ENCODE measurements at regions not wholly inside any gene's neighbourhood (a gene's known extent, or its start where the extent isn't known, plus 50 kb on each side); places are given as distances from the start of the nearest gene placed in this dataset.

- no peak overlapping the region for H3K4me3 ChIP-seq
- H3K4me1 ChIP-seq (ENCODE audit: control insufficient read depth in 1 of 2, low read depth in 2 of 2), result no peaks in the 10 kb centered on the region
- no peaks in the 10 kb centered on the region for H3K9me3 ChIP-seq
- DNase-seq (ENCODE audit: low spot score) (no peak), ATAC-seq (ENCODE audit: insufficient number of reproducible peaks, low FRiP score, low read depth) (no peak)
- no peak overlapping the region for H3K27ac ChIP-seq
- no peaks in the 10 kb centered on the region for H3K27me3 ChIP-seq (replicated peaks; ENCODE audit: insufficient read depth)
- TF ChIP-seq, protein P1, sequence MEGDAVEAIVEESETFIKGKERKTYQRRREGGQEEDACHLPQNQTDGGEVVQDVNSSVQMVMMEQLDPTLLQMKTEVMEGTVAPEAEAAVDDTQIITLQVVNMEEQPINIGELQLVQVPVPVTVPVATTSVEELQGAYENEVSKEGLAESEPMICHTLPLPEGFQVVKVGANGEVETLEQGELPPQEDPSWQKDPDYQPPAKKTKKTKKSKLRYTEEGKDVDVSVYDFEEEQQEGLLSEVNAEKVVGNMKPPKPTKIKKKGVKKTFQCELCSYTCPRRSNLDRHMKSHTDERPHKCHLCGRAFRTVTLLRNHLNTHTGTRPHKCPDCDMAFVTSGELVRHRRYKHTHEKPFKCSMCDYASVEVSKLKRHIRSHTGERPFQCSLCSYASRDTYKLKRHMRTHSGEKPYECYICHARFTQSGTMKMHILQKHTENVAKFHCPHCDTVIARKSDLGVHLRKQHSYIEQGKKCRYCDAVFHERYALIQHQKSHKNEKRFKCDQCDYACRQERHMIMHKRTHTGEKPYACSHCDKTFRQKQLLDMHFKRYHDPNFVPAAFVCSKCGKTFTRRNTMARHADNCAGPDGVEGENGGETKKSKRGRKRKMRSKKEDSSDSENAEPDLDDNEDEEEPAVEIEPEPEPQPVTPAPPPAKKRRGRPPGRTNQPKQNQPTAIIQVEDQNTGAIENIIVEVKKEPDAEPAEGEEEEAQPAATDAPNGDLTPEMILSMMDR (IDR thresholded peaks at IDR 0.05), result no peak
- H3K36me3 ChIP-seq, result no peaks in the 10 kb centered on the region
These were observed 56.6 kb upstream of the C4orf54 start for GRCh38 chr4:99714179-99714578.

- H3K27ac ChIP-seq, result no peak overlapping the region
- H3K36me3 ChIP-seq, result no peaks in the 10 kb centered on the region
- H3K4me3 ChIP-seq, result no peak overlapping the region
- no peak for DNase-seq (ENCODE audit: low spot score)
- no peak for ATAC-seq (ENCODE audit: insufficient number of reproducible peaks, low FRiP score, low read depth)
- H3K27me3 ChIP-seq (replicated peaks; ENCODE audit: insufficient read depth), result no peaks in the 10 kb centered on the region
- H3K9me3 ChIP-seq, result no peaks in the 10 kb centered on the region
- H3K4me1 ChIP-seq (ENCODE audit: control insufficient read depth in 1 of 2, low read depth in 2 of 2), result no peaks in the 10 kb centered on the region
- TF ChIP-seq, protein P1 (IDR thresholded peaks at IDR 0.05), result no peak
These were observed 54.9 kb upstream of the C4orf54 start for GRCh38 chr4:99712530-99712929.

DNA sequence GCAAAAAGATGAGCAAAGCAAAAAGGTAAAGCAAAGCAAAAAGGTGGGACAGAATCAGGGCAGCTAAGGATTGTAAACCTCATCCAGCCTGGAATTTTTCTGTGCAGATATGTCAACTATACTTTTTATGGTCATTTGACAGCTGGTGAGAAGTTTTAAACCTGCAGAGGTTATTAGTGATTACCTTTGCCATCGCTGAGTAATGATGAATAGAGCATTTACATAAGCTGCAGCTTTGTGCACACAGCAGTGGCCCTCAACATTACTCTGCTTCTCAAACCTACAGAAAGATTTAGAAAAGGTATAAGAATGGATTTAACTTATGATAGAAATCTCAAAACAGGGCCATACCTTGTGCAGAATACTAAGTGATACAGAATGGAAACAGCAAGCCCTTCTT lies 54.5 kb upstream of the C4orf54 start:
- no peaks in the 10 kb centered on the region for H3K4me1 ChIP-seq (ENCODE audit: control insufficient read depth in 1 of 2, low read depth in 2 of 2)
- DNase-seq (ENCODE audit: low spot score) (no peak), ATAC-seq (ENCODE audit: insufficient number of reproducible peaks, low FRiP score, low read depth) (no peak)
- no peaks in the 10 kb centered on the region for H3K27me3 ChIP-seq (replicated peaks; ENCODE audit: insufficient read depth)
- TF ChIP-seq, protein P1 (IDR thresholded peaks at IDR 0.05), result no peak
- no peaks in the 10 kb centered on the region for H3K9me3 ChIP-seq
- no peaks in the 10 kb centered on the region for H3K36me3 ChIP-seq
- H3K4me3 ChIP-seq, result no peak overlapping the region
- H3K27ac ChIP-seq, result no peak overlapping the region

DNA sequence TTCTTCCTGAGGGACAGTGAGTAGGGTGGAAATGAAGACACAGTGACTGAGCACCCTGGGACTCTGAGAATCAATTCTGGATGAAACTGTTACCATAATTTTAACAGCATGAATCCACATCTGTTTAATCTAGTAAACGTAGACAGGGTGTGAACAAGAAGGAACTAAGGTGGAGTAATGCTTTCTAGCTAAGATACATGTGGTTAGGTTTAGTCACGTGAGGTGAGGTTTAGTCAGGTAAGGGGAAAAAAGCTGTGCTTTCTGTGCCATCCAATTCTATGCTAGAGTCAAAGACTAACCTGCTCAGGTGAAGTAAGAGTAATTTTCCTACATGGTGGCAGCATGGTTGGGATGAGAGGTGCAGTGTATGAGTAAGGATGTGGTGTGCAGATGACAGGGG lies 54.0 kb upstream of the C4orf54 start:
- no peak for DNase-seq (ENCODE audit: low spot score)
- no peaks in the 10 kb centered on the region for H3K27me3 ChIP-seq (replicated peaks; ENCODE audit: insufficient read depth)
- no peak for ATAC-seq (ENCODE audit: insufficient number of reproducible peaks, low FRiP score, low read depth)
- TF ChIP-seq, protein P1 (IDR thresholded peaks at IDR 0.05), result no peak
- H3K27ac ChIP-seq, result no peak overlapping the region
- no peaks in the 10 kb centered on the region for H3K36me3 ChIP-seq
- H3K4me1 ChIP-seq (ENCODE audit: control insufficient read depth in 1 of 2, low read depth in 2 of 2), result no peaks in the 10 kb centered on the region
- no peaks in the 10 kb centered on the region for H3K9me3 ChIP-seq
- H3K4me3 ChIP-seq, result no peak overlapping the region

GRCh38 chr4:99710681-99711345 lies 53.2 kb upstream of the C4orf54 start:
- no peaks in the 10 kb centered on the region for H3K4me1 ChIP-seq (ENCODE audit: control insufficient read depth in 1 of 2, low read depth in 2 of 2)
- DNase-seq (ENCODE audit: low spot score), result no peak
- TF ChIP-seq, protein P1 (IDR thresholded peaks at IDR 0.05), result no peak
- H3K4me3 ChIP-seq, result no peak overlapping the region
- H3K27ac ChIP-seq, result no peak overlapping the region
- H3K36me3 ChIP-seq, result no peaks in the 10 kb centered on the region
- H3K27me3 ChIP-seq (replicated peaks; ENCODE audit: insufficient read depth), result no peaks in the 10 kb centered on the region
- no peak for ATAC-seq (ENCODE audit: insufficient number of reproducible peaks, low FRiP score, low read depth)
- no peaks in the 10 kb centered on the region for H3K9me3 ChIP-seq

Data from thoracic aorta (tissue), 2 donors.